Uterus (tissue), 2 donors: ENCODE measurements at regions not wholly inside any gene's neighbourhood (a gene's known extent, or its start where the extent isn't known, plus 50 kb on each side); places are given as distances from the start of the nearest gene placed in this dataset.

ENCODE experiments used
- CTCF ChIP-seq, 4 experiments: fragments of 200-600 bp in 2 of 4; fragments of 450-650 bp in 2 of 4; sonication (generic) in 2 of 4; IDR thresholded peaks; one replicate each; pipeline ENCODE4 v1.5.1; 2016 to 2019; ENCODE audit warnings: antibody characterized with exemption in 4 of 4, mild to moderate bottlenecking in 2 of 4, moderate library complexity in 1 of 4
- POLR2A ChIP-seq, 2 donors: fragments of 450-650 bp; IDR thresholded peaks; one replicate each; pipeline ENCODE4 v1.6.1; 2016; ENCODE audit warnings: antibody characterized with exemption in 2 of 2, mild to moderate bottlenecking in 1 of 2, moderate library complexity in 1 of 2

- TF ChIP-seq CTCF (IDR thresholded peaks at IDR 0.05) (no peak), POLR2A (IDR thresholded peaks at IDR 0.05) (no peak)
These were observed 423.7 kb downstream of the LPIN1 start for GRCh38 chr2:12170121-12170520.
